ENCODE measurements at regions not wholly inside any gene's neighbourhood (a gene's known extent, or its start where the extent isn't known, plus 50 kb on each side); places are given as distances from the start of the nearest gene placed in this dataset.
"Not testable (repeated sequence)": the region's sequence is repeated elsewhere in the genome, so short reads cannot be mapped to it uniquely, and the experiment has no call there.

DNA sequence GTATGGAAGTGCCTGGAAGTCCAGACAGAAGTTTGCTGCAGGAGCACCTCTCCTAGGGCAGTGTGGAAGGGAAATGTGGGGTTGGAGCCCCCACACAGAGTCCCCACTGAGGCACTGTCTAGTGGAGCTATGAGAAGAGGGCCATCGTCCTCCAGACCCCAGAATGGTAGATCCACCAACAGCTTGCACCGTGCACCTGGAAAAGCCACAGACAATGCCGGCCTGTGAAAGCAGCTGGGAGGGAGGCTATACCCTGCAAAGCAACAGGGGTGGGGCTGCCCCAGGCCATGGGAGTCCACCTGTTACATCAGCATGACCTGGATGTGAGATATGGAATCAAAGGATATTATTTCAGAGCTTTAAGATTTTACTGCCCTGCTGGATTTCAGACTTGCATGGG lies 551.4 kb downstream of the PPP4R3C start:
- WGBS, 3 donors = 82 to 85% (median 84%) methylated on average over 3 of the region's 3 CpGs
- H3K27me3 ChIP-seq (ENCODE audit: control insufficient read depth in 3 of 3, insufficient read depth in 3 of 3, low read length in 3 of 3); FAIRE-seq; H3K4me1 ChIP-seq (ENCODE audit: control insufficient read depth in 3 of 3, insufficient read depth in 2 of 3, low read depth in 1 of 3, low read length in 2 of 3); H3K4me3 ChIP-seq (ENCODE audit: low read depth in 1 of 3, low read length in 3 of 3); H3K36me3 ChIP-seq (ENCODE audit: control insufficient read depth in 3 of 3, insufficient read depth in 2 of 3, low read depth in 1 of 3, low read length in 3 of 3); H3K9me3 ChIP-seq (ENCODE audit: control insufficient read depth in 2 of 2, insufficient read depth in 1 of 2, low read depth in 1 of 2, low read length in 1 of 2); H3K27ac ChIP-seq (ENCODE audit: low read depth in 1 of 3, low read length in 2 of 3); DNase-seq: not testable (repeated sequence)

DNA sequence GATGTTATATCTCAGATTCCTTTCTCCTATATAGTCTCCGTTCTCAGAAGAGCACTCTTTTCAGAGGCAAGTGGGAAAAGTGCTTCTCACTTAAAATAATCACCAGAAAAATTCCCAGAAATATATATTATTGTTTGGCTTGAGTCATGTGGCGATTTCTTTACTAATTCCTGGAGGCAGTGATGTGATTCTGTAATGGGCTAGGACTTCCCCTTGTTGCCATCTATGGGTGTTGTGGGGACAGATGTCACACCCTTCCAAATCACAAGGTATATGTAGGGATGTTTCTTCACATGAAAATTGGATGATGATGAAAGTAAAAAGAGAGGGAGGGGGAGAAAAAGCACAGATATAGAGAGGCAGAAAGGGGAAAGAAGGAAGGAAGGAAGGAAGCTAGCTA lies 553.4 kb downstream of the PPP4R3C start:
- no peak overlapping the region for H3K27ac ChIP-seq (ENCODE audit: low read depth in 1 of 3, low read length in 2 of 3)
- no peaks in the 10 kb centered on the region for H3K27me3 ChIP-seq (ENCODE audit: control insufficient read depth in 3 of 3, insufficient read depth in 3 of 3, low read length in 3 of 3)
- no peak overlapping the region for H3K4me3 ChIP-seq (ENCODE audit: low read depth in 1 of 3, low read length in 3 of 3)
- DNase-seq (no peak), FAIRE-seq (no peak)
- H3K9me3 ChIP-seq (ENCODE audit: control insufficient read depth in 2 of 2, insufficient read depth in 1 of 2, low read depth in 1 of 2, low read length in 1 of 2) = no peaks in the 10 kb centered on the region
- no peaks in the 10 kb centered on the region for H3K4me1 ChIP-seq (ENCODE audit: control insufficient read depth in 3 of 3, insufficient read depth in 2 of 3, low read depth in 1 of 3, low read length in 2 of 3)
- 44 to 72% (median 53%) methylated on average over 2 of the region's 2 CpGs for WGBS, 3 donors
- H3K36me3 ChIP-seq (ENCODE audit: control insufficient read depth in 3 of 3, insufficient read depth in 2 of 3, low read depth in 1 of 3, low read length in 3 of 3) = no peaks in the 10 kb centered on the region

- Histone ChIP-seq H3K36me3 (ENCODE audit: control insufficient read depth in 3 of 3, insufficient read depth in 2 of 3, low read depth in 1 of 3, low read length in 3 of 3) (no peaks in the 10 kb centered on the region), H3K27me3 (ENCODE audit: control insufficient read depth in 3 of 3, insufficient read depth in 3 of 3, low read length in 3 of 3) (no peaks in the 10 kb centered on the region), H3K4me1 (ENCODE audit: control insufficient read depth in 3 of 3, insufficient read depth in 2 of 3, low read depth in 1 of 3, low read length in 2 of 3) (no peaks in the 10 kb centered on the region), H3K27ac (ENCODE audit: low read depth in 1 of 3, low read length in 2 of 3) (no peak overlapping the region), H3K4me3 (ENCODE audit: low read depth in 1 of 3, low read length in 3 of 3) (no peak overlapping the region), H3K9me3 (ENCODE audit: control insufficient read depth in 2 of 2, insufficient read depth in 1 of 2, low read depth in 1 of 2, low read length in 1 of 2) (no peaks in the 10 kb centered on the region)
- no peak for DNase-seq
- WGBS, 3 donors = 50 to 73% (median 54%) methylated on average over 1 of the region's 1 CpG
- no peak for FAIRE-seq
These were observed 554.9 kb downstream of the PPP4R3C start for GRCh38 chrX:26908218-26908617.

GRCh38 chrX:26889574-26889973 lies 573.6 kb downstream of the PPP4R3C start:
- Histone ChIP-seq H3K27me3 (ENCODE audit: control insufficient read depth in 3 of 3, insufficient read depth in 3 of 3, low read length in 3 of 3) (no peaks in the 10 kb centered on the region), H3K27ac (ENCODE audit: low read depth in 1 of 3, low read length in 2 of 3) (no peak overlapping the region), H3K4me1 (ENCODE audit: control insufficient read depth in 3 of 3, insufficient read depth in 2 of 3, low read depth in 1 of 3, low read length in 2 of 3) (no peaks in the 10 kb centered on the region), H3K9me3 (ENCODE audit: control insufficient read depth in 2 of 2, insufficient read depth in 1 of 2, low read depth in 1 of 2, low read length in 1 of 2) (no peaks in the 10 kb centered on the region), H3K36me3 (ENCODE audit: control insufficient read depth in 3 of 3, insufficient read depth in 2 of 3, low read depth in 1 of 3, low read length in 3 of 3) (no peaks in the 10 kb centered on the region), H3K4me3 (ENCODE audit: low read depth in 1 of 3, low read length in 3 of 3) (no peak overlapping the region)
- 72 to 84% (median 79%) methylated on average over 3 of the region's 3 CpGs for WGBS, 3 donors
- DNase-seq = no peak
- no peak for FAIRE-seq

- WGBS, 3 donors = 91 to 100% (median 92%) methylated on average over 6 to 29 of the region's 29 CpGs
- Histone ChIP-seq H3K36me3 (ENCODE audit: control insufficient read depth in 3 of 3, insufficient read depth in 2 of 3, low read depth in 1 of 3, low read length in 3 of 3) (no peaks in the 10 kb centered on the region), H3K4me3 (ENCODE audit: low read depth in 1 of 3, low read length in 3 of 3) (no peak overlapping the region), H3K4me1 (ENCODE audit: control insufficient read depth in 3 of 3, insufficient read depth in 2 of 3, low read depth in 1 of 3, low read length in 2 of 3) (no peaks in the 10 kb centered on the region), H3K9me3 (ENCODE audit: control insufficient read depth in 2 of 2, insufficient read depth in 1 of 2, low read depth in 1 of 2, low read length in 1 of 2) (no peaks in the 10 kb centered on the region), H3K27me3 (ENCODE audit: control insufficient read depth in 3 of 3, insufficient read depth in 3 of 3, low read length in 3 of 3) (no peaks in the 10 kb centered on the region), H3K27ac (ENCODE audit: low read depth in 1 of 3, low read length in 2 of 3) (no peak overlapping the region)
- no peak for FAIRE-seq
- no peak for DNase-seq
These were observed 589.4 kb downstream of the PPP4R3C start for GRCh38 chrX:26873736-26874135.

- Histone ChIP-seq H3K27ac (ENCODE audit: low read depth in 1 of 3, low read length in 2 of 3) (no peak overlapping the region), H3K9me3 (ENCODE audit: control insufficient read depth in 2 of 2, insufficient read depth in 1 of 2, low read depth in 1 of 2, low read length in 1 of 2) (no peaks in the 10 kb centered on the region), H3K4me1 (ENCODE audit: control insufficient read depth in 3 of 3, insufficient read depth in 2 of 3, low read depth in 1 of 3, low read length in 2 of 3) (no peaks in the 10 kb centered on the region), H3K36me3 (ENCODE audit: control insufficient read depth in 3 of 3, insufficient read depth in 2 of 3, low read depth in 1 of 3, low read length in 3 of 3) (no peaks in the 10 kb centered on the region), H3K27me3 (ENCODE audit: control insufficient read depth in 3 of 3, insufficient read depth in 3 of 3, low read length in 3 of 3) (no peaks in the 10 kb centered on the region), H3K4me3 (ENCODE audit: low read depth in 1 of 3, low read length in 3 of 3) (no peak overlapping the region)
- WGBS, 3 donors = 85 to 93% (median 88%) methylated on average over 1 of the region's 1 CpG
- no peak for DNase-seq
- FAIRE-seq = no peak
These were observed 591.2 kb downstream of the PPP4R3C start for GRCh38 chrX:26871967-26872366.

- Histone ChIP-seq H3K9me3 (ENCODE audit: control insufficient read depth in 2 of 2, insufficient read depth in 1 of 2, low read depth in 1 of 2, low read length in 1 of 2) (no peaks in the 10 kb centered on the region), H3K36me3 (ENCODE audit: control insufficient read depth in 3 of 3, insufficient read depth in 2 of 3, low read depth in 1 of 3, low read length in 3 of 3) (no peaks in the 10 kb centered on the region), H3K27me3 (ENCODE audit: control insufficient read depth in 3 of 3, insufficient read depth in 3 of 3, low read length in 3 of 3) (no peaks in the 10 kb centered on the region), H3K27ac (ENCODE audit: low read depth in 1 of 3, low read length in 2 of 3) (no peak overlapping the region), H3K4me1 (ENCODE audit: control insufficient read depth in 3 of 3, insufficient read depth in 2 of 3, low read depth in 1 of 3, low read length in 2 of 3) (no peaks in the 10 kb centered on the region), H3K4me3 (ENCODE audit: low read depth in 1 of 3, low read length in 3 of 3) (no peak overlapping the region)
- DNase-seq (no peak), FAIRE-seq (no peak)
- whole genome bisulfite sequencing, 3 donors = 0 to 12% (median 3%) methylated on average over 1 of the region's 1 CpG
These were observed 611.2 kb downstream of the PPP4R3C start for GRCh38 chrX:26851981-26852380.

DNA sequence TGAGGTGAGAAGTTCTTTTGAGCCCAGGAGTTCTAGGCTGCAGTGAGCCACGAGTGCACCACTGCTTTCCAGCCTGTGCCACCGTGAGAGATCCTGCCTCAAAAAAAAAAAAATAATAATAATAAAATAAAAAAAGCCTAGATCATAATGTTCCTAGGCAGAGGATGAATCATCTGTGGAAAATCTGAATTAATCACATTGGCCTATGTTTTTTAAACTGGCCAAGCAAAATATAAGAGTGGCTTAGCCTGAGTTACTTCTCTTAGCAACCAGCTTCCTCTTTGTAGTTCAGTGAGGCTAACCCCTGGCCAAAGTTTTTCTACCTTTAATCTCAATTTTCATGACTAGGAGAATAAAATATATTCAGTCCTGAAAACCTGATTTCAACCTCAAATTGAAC lies 614.6 kb downstream of the PPP4R3C start:
- H3K9me3 ChIP-seq (ENCODE audit: control insufficient read depth in 2 of 2, insufficient read depth in 1 of 2, low read depth in 1 of 2, low read length in 1 of 2) = no peaks in the 10 kb centered on the region
- no peaks in the 10 kb centered on the region for H3K27me3 ChIP-seq (ENCODE audit: control insufficient read depth in 3 of 3, insufficient read depth in 3 of 3, low read length in 3 of 3)
- WGBS, 3 donors = 48 to 58% (median 50%) methylated on average over 2 of the region's 2 CpGs
- no peak overlapping the region for H3K4me3 ChIP-seq (ENCODE audit: low read depth in 1 of 3, low read length in 3 of 3)
- no peak overlapping the region for H3K27ac ChIP-seq (ENCODE audit: low read depth in 1 of 3, low read length in 2 of 3)
- DNase-seq (no peak), FAIRE-seq (no peak)
- H3K36me3 ChIP-seq (ENCODE audit: control insufficient read depth in 3 of 3, insufficient read depth in 2 of 3, low read depth in 1 of 3, low read length in 3 of 3) = no peaks in the 10 kb centered on the region
- H3K4me1 ChIP-seq (ENCODE audit: control insufficient read depth in 3 of 3, insufficient read depth in 2 of 3, low read depth in 1 of 3, low read length in 2 of 3) = no peaks in the 10 kb centered on the region

DNA sequence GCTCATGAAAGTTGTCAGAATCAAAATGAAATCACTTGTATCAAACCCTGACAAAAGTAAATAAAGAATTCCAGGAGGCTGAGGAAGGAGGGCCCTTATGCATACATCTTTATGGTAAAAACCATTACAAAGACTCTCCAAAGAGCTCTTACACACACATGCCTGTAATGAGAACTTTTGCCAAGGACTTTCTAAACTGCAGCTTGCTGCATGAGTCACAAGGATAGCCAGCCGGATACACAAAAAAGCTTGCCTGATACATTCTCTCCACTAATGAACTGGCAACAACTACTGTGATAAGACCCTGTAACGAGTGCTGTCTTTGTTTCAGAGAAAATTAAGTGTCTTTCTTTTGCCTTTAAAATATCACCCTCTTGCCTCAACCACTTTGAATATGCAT lies 618.1 kb downstream of the PPP4R3C start:
- no peak for DNase-seq
- no peak for FAIRE-seq
- H3K27me3 ChIP-seq (ENCODE audit: control insufficient read depth in 3 of 3, insufficient read depth in 3 of 3, low read length in 3 of 3) = no peaks in the 10 kb centered on the region
- no peaks in the 10 kb centered on the region for H3K9me3 ChIP-seq (ENCODE audit: control insufficient read depth in 2 of 2, insufficient read depth in 1 of 2, low read depth in 1 of 2, low read length in 1 of 2)
- 57 to 64% (median 63%) methylated on average over 2 of the region's 2 CpGs for WGBS, 3 donors
- H3K27ac ChIP-seq (ENCODE audit: low read depth in 1 of 3, low read length in 2 of 3) = no peak overlapping the region
- H3K4me3 ChIP-seq (ENCODE audit: low read depth in 1 of 3, low read length in 3 of 3) = no peak overlapping the region
- no peaks in the 10 kb centered on the region for H3K36me3 ChIP-seq (ENCODE audit: control insufficient read depth in 3 of 3, insufficient read depth in 2 of 3, low read depth in 1 of 3, low read length in 3 of 3)
- H3K4me1 ChIP-seq (ENCODE audit: control insufficient read depth in 3 of 3, insufficient read depth in 2 of 3, low read depth in 1 of 3, low read length in 2 of 3) = no peaks in the 10 kb centered on the region
